Keratinocyte (primary cell): ENCODE measurements at regions not wholly inside any gene's neighbourhood (a gene's known extent, or its start where the extent isn't known, plus 50 kb on each side); places are given as distances from the start of the nearest gene placed in this dataset.

ENCODE experiments used
- DNase-seq: peaks from one replicate; pipeline ENCODE4 v3.0.0-alpha.2; 2011; ENCODE audit warnings: low read depth, missing footprints, low spot score
- FAIRE-seq: peaks from 2 replicates; lab custom pipeline; 2011; peaks lifted over from hg19 to GRCh38; lab: Jason Lieb, UNC
- H2AFZ ChIP-seq: 2 replicates; pipeline ENCODE4 v1.6.0; 2012; ENCODE audit warnings: low read length, control low read depth, inconsistent platforms; ENCODE audit not compliant: control insufficient read depth
- H3K27ac ChIP-seq: 2 replicates; pipeline ENCODE4 v1.5.1; 2011; ENCODE audit warnings: low read length; ENCODE audit not compliant: control insufficient read depth, insufficient read depth
- H3K27me3 ChIP-seq: 3 replicates; pipeline ENCODE4 v1.6.0; 2011; ENCODE audit warnings: low read length; ENCODE audit not compliant: control insufficient read depth, insufficient read depth; ENCODE audit errors: extremely low read depth
- H3K36me3 ChIP-seq, 2 experiments: 2 replicates in 1 of 2; 3 replicates in 1 of 2; pipeline ENCODE4 v1.5.1; 2011; ENCODE audit warnings: low read length in 2 of 2, mild to moderate bottlenecking in 1 of 2; ENCODE audit not compliant: control insufficient read depth in 2 of 2, insufficient read depth in 2 of 2; ENCODE audit errors: extremely low read depth in 1 of 2
- H3K4me1 ChIP-seq: 3 replicates; pipeline ENCODE4 v1.5.1; 2011; ENCODE audit warnings: low read length; ENCODE audit not compliant: control insufficient read depth, insufficient read depth; ENCODE audit errors: extremely low read depth
- H3K4me2 ChIP-seq: 3 replicates; pipeline ENCODE4 v1.6.0; 2011; ENCODE audit warnings: low read depth, low read length; ENCODE audit not compliant: control insufficient read depth, insufficient read depth; ENCODE audit errors: extremely low read depth
- H3K4me3 ChIP-seq, 3 experiments: fragments of 200-600 bp in 1 of 3; sonication (generic) in 1 of 3; 2 replicates in 2 of 3; 3 replicates in 1 of 3; pipeline ENCODE4 v1.5.1; 2011 to 2016; ENCODE audit warnings: low read length in 3 of 3, mild to moderate bottlenecking in 3 of 3, control low read depth in 2 of 3, inconsistent platforms in 1 of 3, low read depth in 1 of 3, mixed read lengths in 1 of 3, mixed run types in 1 of 3, moderate library complexity in 1 of 3; ENCODE audit not compliant: control insufficient read depth in 2 of 3, insufficient read depth in 2 of 3; ENCODE audit errors: extremely low read depth in 1 of 3
- H3K79me2 ChIP-seq: 2 replicates; pipeline ENCODE4 v1.6.0; 2012; ENCODE audit warnings: low read length; ENCODE audit not compliant: control insufficient read depth, insufficient read depth
- H3K9ac ChIP-seq: 3 replicates; pipeline ENCODE4 v1.6.0; 2011; ENCODE audit warnings: low read length; ENCODE audit not compliant: control insufficient read depth, insufficient read depth; ENCODE audit errors: extremely low read depth
- H3K9me1 ChIP-seq: 3 replicates; pipeline ENCODE4 v1.6.0; 2011; ENCODE audit warnings: low read length; ENCODE audit not compliant: control insufficient read depth, insufficient read depth; ENCODE audit errors: extremely low read depth
- H3K9me3 ChIP-seq: 2 replicates; pipeline ENCODE4 v1.5.1; 2012; ENCODE audit warnings: low read depth, low read length; ENCODE audit not compliant: control insufficient read depth
- H4K20me1 ChIP-seq: 3 replicates; pipeline ENCODE4 v1.6.0; 2011; ENCODE audit warnings: low read length; ENCODE audit not compliant: control insufficient read depth, insufficient read depth; ENCODE audit errors: extremely low read depth
- EZH2 ChIP-seq: IDR thresholded peaks from one replicate; pipeline ENCODE4 v1.6.1; 2012; ENCODE audit warnings: inconsistent platforms, mild to moderate bottlenecking, low read length, moderate library complexity
- dilution Hi-C: fragments of 300-500 bp; cut with MboI; formaldehyde crosslinking; loops from one replicate; pipeline ENCODE4 v1.7.0; 2020; ENCODE audit warnings: low sequenced_read_pairs; ENCODE audit not compliant: extremely low pct_ligation_motif_present
- TF ChIP-seq, protein P1 (sequence below), 3 experiments: IDR thresholded peaks in 1 of 3; conservative IDR thresholded peaks in 1 of 3; optimal IDR thresholded peaks in 1 of 3; 2 replicates in 2 of 3; 3 replicates in 1 of 3; pipeline versions ENCODE3 to v1.5.1; 2011; ENCODE audit warnings: low read length in 3 of 3, mild to moderate bottlenecking in 3 of 3, moderate library complexity in 2 of 3, control low read depth in 1 of 3, inconsistent platforms in 1 of 3; ENCODE audit not compliant: insufficient read depth in 2 of 3; ENCODE audit errors: extremely low read depth in 1 of 3

DNA sequence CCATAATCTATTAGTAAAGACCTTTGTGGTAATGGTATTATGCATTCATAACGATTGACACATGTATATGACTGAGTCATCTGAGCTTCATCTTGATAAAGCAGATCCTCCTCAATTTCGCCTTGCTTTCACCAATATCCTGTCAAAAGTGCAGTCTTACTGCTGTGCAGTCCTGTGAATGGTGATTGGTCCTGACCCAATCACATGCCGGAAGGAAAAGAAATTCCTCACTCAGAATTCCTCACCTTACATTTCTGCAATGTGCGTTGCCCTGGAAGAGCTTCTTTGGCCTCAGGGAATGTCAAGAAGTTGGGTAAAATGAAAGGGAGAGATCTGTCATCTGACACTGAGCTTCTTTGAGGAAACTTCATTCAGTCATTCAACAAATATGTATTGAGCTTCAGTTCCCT, 121.0 kb upstream of the TSPAN2 start:
- H3K9me3 ChIP-seq, result no peaks in the 10 kb centered on the region
- no peak overlapping the region for H3K4me3 ChIP-seq
- no peaks in the 10 kb centered on the region for H3K27me3 ChIP-seq
- dilution Hi-C loops, result no loop called here
- peak overlapping the region; percentile 68 for H3K27ac ChIP-seq
- H2AFZ ChIP-seq, result no peak overlapping the region
- FAIRE-seq (peak; percentile 99), DNase-seq (peak; percentile 97)
- peaks cover 26% of the 10 kb centered on the region for H3K4me1 ChIP-seq
- H3K9me1 ChIP-seq, result no peaks in the 10 kb centered on the region
- no peaks in the 10 kb centered on the region for H3K36me3 ChIP-seq
- no peak overlapping the region for H3K9ac ChIP-seq
- H3K79me2 ChIP-seq, result no peaks in the 10 kb centered on the region
- TF ChIP-seq, protein P1, sequence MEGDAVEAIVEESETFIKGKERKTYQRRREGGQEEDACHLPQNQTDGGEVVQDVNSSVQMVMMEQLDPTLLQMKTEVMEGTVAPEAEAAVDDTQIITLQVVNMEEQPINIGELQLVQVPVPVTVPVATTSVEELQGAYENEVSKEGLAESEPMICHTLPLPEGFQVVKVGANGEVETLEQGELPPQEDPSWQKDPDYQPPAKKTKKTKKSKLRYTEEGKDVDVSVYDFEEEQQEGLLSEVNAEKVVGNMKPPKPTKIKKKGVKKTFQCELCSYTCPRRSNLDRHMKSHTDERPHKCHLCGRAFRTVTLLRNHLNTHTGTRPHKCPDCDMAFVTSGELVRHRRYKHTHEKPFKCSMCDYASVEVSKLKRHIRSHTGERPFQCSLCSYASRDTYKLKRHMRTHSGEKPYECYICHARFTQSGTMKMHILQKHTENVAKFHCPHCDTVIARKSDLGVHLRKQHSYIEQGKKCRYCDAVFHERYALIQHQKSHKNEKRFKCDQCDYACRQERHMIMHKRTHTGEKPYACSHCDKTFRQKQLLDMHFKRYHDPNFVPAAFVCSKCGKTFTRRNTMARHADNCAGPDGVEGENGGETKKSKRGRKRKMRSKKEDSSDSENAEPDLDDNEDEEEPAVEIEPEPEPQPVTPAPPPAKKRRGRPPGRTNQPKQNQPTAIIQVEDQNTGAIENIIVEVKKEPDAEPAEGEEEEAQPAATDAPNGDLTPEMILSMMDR (optimal IDR thresholded peaks at IDR 0.05 in 1 of 3, IDR thresholded peaks at IDR 0.05 in 1 of 3, conservative IDR thresholded peaks at IDR 0.05 in 1 of 3; ENCODE audit: extremely low read depth in 1 of 3, insufficient read depth in 2 of 3, low read length in 3 of 3), result no peak
- peak overlapping the region; percentile 67 for H3K4me2 ChIP-seq
- no peaks in the 10 kb centered on the region for H4K20me1 ChIP-seq

DNA sequence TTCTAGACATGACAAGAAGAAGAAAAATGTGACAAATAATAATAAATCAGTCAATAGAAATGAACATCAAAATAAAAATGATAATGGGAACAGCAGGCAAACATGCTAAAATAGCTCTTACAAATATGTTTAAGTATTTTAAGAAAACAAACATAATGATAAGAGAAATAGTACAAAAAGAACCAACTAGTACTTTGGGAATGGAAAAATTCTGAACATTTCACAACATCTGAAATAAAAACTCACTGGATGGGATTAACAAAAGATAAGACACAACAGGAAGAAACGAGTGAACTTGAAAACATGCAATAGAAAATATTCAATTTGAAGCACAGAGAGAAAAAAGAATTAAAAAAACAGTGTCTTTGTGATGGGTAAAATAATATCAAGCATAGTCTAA, 115.2 kb upstream of the TSPAN2 start:
- H3K4me1 ChIP-seq, result peaks cover 4% of the 10 kb centered on the region
- no peak overlapping the region for H2AFZ ChIP-seq
- no peak overlapping the region for H3K9ac ChIP-seq
- no peaks in the 10 kb centered on the region for H3K36me3 ChIP-seq
- no peaks in the 10 kb centered on the region for H3K9me3 ChIP-seq
- no peaks in the 10 kb centered on the region for H3K9me1 ChIP-seq
- no peak for DNase-seq
- H3K27ac ChIP-seq, result no peak overlapping the region
- no peak overlapping the region for H3K4me3 ChIP-seq
- H3K79me2 ChIP-seq, result no peaks in the 10 kb centered on the region
- no peaks in the 10 kb centered on the region for H4K20me1 ChIP-seq
- TF ChIP-seq, protein P1 (optimal IDR thresholded peaks at IDR 0.05 in 1 of 3, IDR thresholded peaks at IDR 0.05 in 1 of 3, conservative IDR thresholded peaks at IDR 0.05 in 1 of 3; ENCODE audit: extremely low read depth in 1 of 3, insufficient read depth in 2 of 3, low read length in 3 of 3), result no peak
- no peak for TF ChIP-seq EZH2
- dilution Hi-C loops, result no loop called here
- no peak for FAIRE-seq
- H3K27me3 ChIP-seq, result no peaks in the 10 kb centered on the region
- no peak overlapping the region for H3K4me2 ChIP-seq
